Kidney (tissue), 13 donors: ENCODE measurements at regions not wholly inside any gene's neighbourhood (a gene's known extent, or its start where the extent isn't known, plus 50 kb on each side); places are given as distances from the start of the nearest gene placed in this dataset.

Experiments used
- DNase-seq, 5 donors: peaks; one replicate each; pipeline ENCODE4 v3.0.0-alpha.2; 2013 to 2020
- FAIRE-seq: peaks from 2 replicates; lab custom pipeline; 2012; peaks lifted over from hg19 to GRCh38; lab: Jason Lieb, UNC
- H3K27ac ChIP-seq, 2 donors: one replicate each; pipeline ENCODE4 v1.7.0; 2013; ENCODE audit warnings: low read depth in 2 of 2, low read length in 2 of 2, inconsistent platforms in 1 of 2
- H3K27me3 ChIP-seq: one replicate; pipeline ENCODE4 v1.7.1; 2013; ENCODE audit warnings: low read length, inconsistent platforms; ENCODE audit not compliant: control insufficient read depth, insufficient read depth
- H3K36me3 ChIP-seq, 3 donors: one replicate each; pipeline versions ENCODE4 v1.7.0 to v1.7.1; 2013; ENCODE audit warnings: low read length in 3 of 3, control low read depth in 1 of 3, inconsistent platforms in 1 of 3; ENCODE audit not compliant: insufficient read depth in 3 of 3, control insufficient read depth in 2 of 3
- H3K4me1 ChIP-seq, 3 donors: one replicate each; pipeline versions ENCODE4 v1.7.0 to v1.7.1; 2013; ENCODE audit warnings: low read length in 3 of 3, inconsistent platforms in 1 of 3, low read depth in 1 of 3; ENCODE audit not compliant: control insufficient read depth in 2 of 3, insufficient read depth in 2 of 3
- H3K4me3 ChIP-seq, 3 donors: one replicate each; pipeline versions ENCODE4 v1.7.0 to v1.8.1; 2013; ENCODE audit warnings: low read length in 3 of 3, control low read depth in 1 of 3, inconsistent platforms in 1 of 3
- H3K9ac ChIP-seq, 3 donors: one replicate each; pipeline versions ENCODE4 v1.7.0 to v1.7.1; 2013; ENCODE audit warnings: low read length in 3 of 3, control low read depth in 1 of 3, inconsistent platforms in 1 of 3
- H3K9me3 ChIP-seq, 3 donors: one replicate each; pipeline versions ENCODE4 v1.7.0 to v1.7.1; 2013; ENCODE audit warnings: low read length in 3 of 3, control low read depth in 1 of 3, inconsistent platforms in 1 of 3; ENCODE audit not compliant: control insufficient read depth in 2 of 3, insufficient read depth in 1 of 3
- CTCF ChIP-seq: IDR thresholded peaks from 3 replicates; pipeline ENCODE4 v1.5.1; 2012; ENCODE audit warnings: mild to moderate bottlenecking, moderate library complexity, borderline replicate concordance; ENCODE audit not compliant: insufficient read depth; ENCODE audit errors: extremely low read depth
- intact Hi-C: fragments of 100-400 bp; cut with DNase I; formaldehyde crosslinking; loops from one replicate; pipeline ENCODE4 v1.11.1; 2022
- donor health status: control.
- donor health status: control.
- donor health status: control.
- donor health status: control.
- donor health status: control.
- donor health status: DM: yes; HTN: yes; CAD: no.
- donor health status: Normal renal cell carcinoma (clear cell type).

GRCh38 chr2:237262838-237263771 is 150.9 kb downstream of the COL6A3 start:
- FAIRE-seq (no peak), DNase-seq (no peak)
- no peaks in the 10 kb centered on the region for H3K27me3 ChIP-seq
- no peak for TF ChIP-seq CTCF
- H3K36me3 ChIP-seq, result no peaks in the 10 kb centered on the region
- intact Hi-C loops, result no loop called here
- H3K9ac ChIP-seq, result no peak overlapping the region
- H3K4me3 ChIP-seq, result no peak overlapping the region
- H3K9me3 ChIP-seq, result no peaks in the 10 kb centered on the region
- H3K27ac ChIP-seq, result no peak overlapping the region
- H3K4me1 ChIP-seq, result no peaks in the 10 kb centered on the region

GRCh38 chr2:237264480-237265219 is 149.3 kb downstream of the COL6A3 start:
- no peak for TF ChIP-seq CTCF
- Histone ChIP-seq H3K4me1 (peaks cover 0 to 2% (median 0%) of the 10 kb centered on the region in 3 donors), H3K9me3 (no peaks in the 10 kb centered on the region), H3K4me3 (no peak overlapping the region), H3K27me3 (no peaks in the 10 kb centered on the region), H3K9ac (no peak overlapping the region), H3K36me3 (no peaks in the 10 kb centered on the region), H3K27ac (no peak overlapping the region)
- intact Hi-C loops, result no loop called here
- no peak for DNase-seq
- no peak for FAIRE-seq

- FAIRE-seq, result no peak
These were observed 145.8 kb downstream of the COL6A3 start for GRCh38 chr2:237268004-237268708.

More at GRCh38 chr2:237268004-237268708, 145.8 kb downstream of the COL6A3 start:
- Histone ChIP-seq H3K27me3 (no peaks in the 10 kb centered on the region), H3K4me3 (no peak overlapping the region), H3K9me3 (no peaks in the 10 kb centered on the region), H3K27ac (no peak overlapping the region), H3K4me1 (peaks cover 0 to 2% (median 0%) of the 10 kb centered on the region in 3 donors), H3K9ac (no peak overlapping the region), H3K36me3 (no peaks in the 10 kb centered on the region)
- no peak for TF ChIP-seq CTCF
- DNase-seq, result no peak
- intact Hi-C loops, result no loop called here
